Fibroblast of lung (primary cell): ENCODE measurements at regions not wholly inside any gene's neighbourhood (a gene's known extent, or its start where the extent isn't known, plus 50 kb on each side); places are given as distances from the start of the nearest gene placed in this dataset.

Experiments
- EZH2 ChIP-seq: IDR thresholded peaks from 2 replicates; pipeline ENCODE4 v1.5.1; 2012; ENCODE audit warnings: low read length, control low read depth, mild to moderate bottlenecking; ENCODE audit errors: missing control alignments
- TF ChIP-seq, protein P1 (sequence below), 2 donors: IDR thresholded peaks in 1 of 2; conservative IDR thresholded peaks in 1 of 2; 1 replicate in 1 of 2; 2 replicates in 1 of 2; pipeline ENCODE4 v1.5.1; 2011 to 2012; ENCODE audit warnings: low read length in 2 of 2, control low read depth in 1 of 2, inconsistent platforms in 1 of 2, low read depth in 1 of 2, mild to moderate bottlenecking in 1 of 2

DNA sequence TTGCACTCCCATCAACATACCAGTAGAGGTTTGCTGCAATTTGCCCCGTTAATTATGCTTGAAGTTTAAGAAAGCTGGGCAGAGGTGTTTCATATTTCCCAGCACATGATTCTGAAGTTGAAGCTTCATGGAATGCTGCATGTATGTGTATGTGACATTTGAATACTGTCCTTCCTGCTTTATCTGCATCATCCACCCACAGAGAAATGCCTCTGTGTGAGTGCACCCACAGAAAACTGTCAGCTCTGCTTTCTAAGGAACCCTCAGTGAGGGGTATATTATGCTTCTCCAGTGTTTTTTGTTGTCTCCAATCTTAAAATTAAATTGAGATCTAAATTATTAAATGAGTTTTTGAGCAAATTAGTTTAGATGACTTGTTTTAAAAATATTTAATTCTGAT, 358.1 kb upstream of the PIK3R1 start:
- TF ChIP-seq, protein P1, sequence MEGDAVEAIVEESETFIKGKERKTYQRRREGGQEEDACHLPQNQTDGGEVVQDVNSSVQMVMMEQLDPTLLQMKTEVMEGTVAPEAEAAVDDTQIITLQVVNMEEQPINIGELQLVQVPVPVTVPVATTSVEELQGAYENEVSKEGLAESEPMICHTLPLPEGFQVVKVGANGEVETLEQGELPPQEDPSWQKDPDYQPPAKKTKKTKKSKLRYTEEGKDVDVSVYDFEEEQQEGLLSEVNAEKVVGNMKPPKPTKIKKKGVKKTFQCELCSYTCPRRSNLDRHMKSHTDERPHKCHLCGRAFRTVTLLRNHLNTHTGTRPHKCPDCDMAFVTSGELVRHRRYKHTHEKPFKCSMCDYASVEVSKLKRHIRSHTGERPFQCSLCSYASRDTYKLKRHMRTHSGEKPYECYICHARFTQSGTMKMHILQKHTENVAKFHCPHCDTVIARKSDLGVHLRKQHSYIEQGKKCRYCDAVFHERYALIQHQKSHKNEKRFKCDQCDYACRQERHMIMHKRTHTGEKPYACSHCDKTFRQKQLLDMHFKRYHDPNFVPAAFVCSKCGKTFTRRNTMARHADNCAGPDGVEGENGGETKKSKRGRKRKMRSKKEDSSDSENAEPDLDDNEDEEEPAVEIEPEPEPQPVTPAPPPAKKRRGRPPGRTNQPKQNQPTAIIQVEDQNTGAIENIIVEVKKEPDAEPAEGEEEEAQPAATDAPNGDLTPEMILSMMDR (conservative IDR thresholded peaks at IDR 0.05 in 1 of 2, IDR thresholded peaks at IDR 0.05 in 1 of 2; ENCODE audit: low read depth in 1 of 2, low read length in 2 of 2): no peak
- TF ChIP-seq EZH2: no peak
